ENCODE measurements at regions not wholly inside any gene's neighbourhood (a gene's known extent, or its start where the extent isn't known, plus 50 kb on each side); places are given as distances from the start of the nearest gene placed in this dataset.

- Histone ChIP-seq H3K27ac (no peak overlapping the region), H3K4me3 (ENCODE audit: low read depth, low read length) (no peak overlapping the region), H3K4me2 (ENCODE audit: low read length) (no peak overlapping the region), H3K9me3 (ENCODE audit: control insufficient read depth, low read length) (no peaks in the 10 kb centered on the region), H3K4me1 (no peaks in the 10 kb centered on the region), H3K36me3 (ENCODE audit: control insufficient read depth, insufficient read depth, low read length) (no peaks in the 10 kb centered on the region), H3K9ac (no peak overlapping the region), H2AFZ (no peak overlapping the region), H3K79me2 (no peaks in the 10 kb centered on the region), H3K27me3 (ENCODE audit: control insufficient read depth, insufficient read depth, low read length) (no peaks in the 10 kb centered on the region)
- TF ChIP-seq CTCF (IDR thresholded peaks at IDR 0.05): no peak
These were observed 943.8 kb downstream of the TYW1 start for GRCh38 chr7:67940400-67940799.

GRCh38 chr7:67947191-67947590 is 950.6 kb downstream of the TYW1 start:
- H3K79me2 ChIP-seq: no peaks in the 10 kb centered on the region
- no peaks in the 10 kb centered on the region for H3K27me3 ChIP-seq (ENCODE audit: control insufficient read depth, insufficient read depth, low read length)
- H3K9me3 ChIP-seq (ENCODE audit: control insufficient read depth, low read length): no peaks in the 10 kb centered on the region
- H3K36me3 ChIP-seq (ENCODE audit: control insufficient read depth, insufficient read depth, low read length): no peaks in the 10 kb centered on the region
- H3K4me2 ChIP-seq (ENCODE audit: low read length): no peak overlapping the region
- TF ChIP-seq CTCF (IDR thresholded peaks at IDR 0.05): no peak
- H3K9ac ChIP-seq: no peak overlapping the region
- H3K4me1 ChIP-seq: no peaks in the 10 kb centered on the region
- H3K27ac ChIP-seq: no peak overlapping the region
- no peak overlapping the region for H3K4me3 ChIP-seq (ENCODE audit: low read depth, low read length)
- H2AFZ ChIP-seq: no peak overlapping the region

GRCh38 chr7:67947646-67948045 is 951.0 kb downstream of the TYW1 start:
- Histone ChIP-seq H3K4me3 (ENCODE audit: low read depth, low read length) (no peak overlapping the region), H3K9ac (no peak overlapping the region), H3K27me3 (ENCODE audit: control insufficient read depth, insufficient read depth, low read length) (no peaks in the 10 kb centered on the region), H3K36me3 (ENCODE audit: control insufficient read depth, insufficient read depth, low read length) (no peaks in the 10 kb centered on the region), H3K9me3 (ENCODE audit: control insufficient read depth, low read length) (no peaks in the 10 kb centered on the region), H3K4me1 (no peaks in the 10 kb centered on the region), H3K4me2 (ENCODE audit: low read length) (no peak overlapping the region), H3K27ac (no peak overlapping the region), H2AFZ (no peak overlapping the region), H3K79me2 (no peaks in the 10 kb centered on the region)
- no peak for TF ChIP-seq CTCF (IDR thresholded peaks at IDR 0.05)

GRCh38 chr7:67950321-67951083 is 953.9 kb downstream of the TYW1 start:
- no peaks in the 10 kb centered on the region for H3K4me1 ChIP-seq
- H3K27ac ChIP-seq: no peak overlapping the region
- H3K36me3 ChIP-seq (ENCODE audit: control insufficient read depth, insufficient read depth, low read length): no peaks in the 10 kb centered on the region
- H3K79me2 ChIP-seq: no peaks in the 10 kb centered on the region
- H2AFZ ChIP-seq: no peak overlapping the region
- peaks cover 2% of the 10 kb centered on the region for H3K9me3 ChIP-seq (ENCODE audit: control insufficient read depth, low read length)
- no peak overlapping the region for H3K4me2 ChIP-seq (ENCODE audit: low read length)
- no peaks in the 10 kb centered on the region for H3K27me3 ChIP-seq (ENCODE audit: control insufficient read depth, insufficient read depth, low read length)
- no peak overlapping the region for H3K4me3 ChIP-seq (ENCODE audit: low read depth, low read length)
- no peak for TF ChIP-seq CTCF (IDR thresholded peaks at IDR 0.05)
- no peak overlapping the region for H3K9ac ChIP-seq

GRCh38 chr7:67955061-67955460 is 958.4 kb downstream of the TYW1 start:
- TF ChIP-seq CTCF (IDR thresholded peaks at IDR 0.05): no peak
- Histone ChIP-seq H3K27ac (no peak overlapping the region), H3K4me3 (ENCODE audit: low read depth, low read length) (no peak overlapping the region), H3K79me2 (no peaks in the 10 kb centered on the region), H3K27me3 (ENCODE audit: control insufficient read depth, insufficient read depth, low read length) (no peaks in the 10 kb centered on the region), H2AFZ (no peak overlapping the region), H3K36me3 (ENCODE audit: control insufficient read depth, insufficient read depth, low read length) (no peaks in the 10 kb centered on the region), H3K9ac (no peak overlapping the region), H3K4me1 (no peaks in the 10 kb centered on the region), H3K9me3 (ENCODE audit: control insufficient read depth, low read length) (peaks cover 4% of the 10 kb centered on the region), H3K4me2 (ENCODE audit: low read length) (no peak overlapping the region)
